ENCODE measurements at regions not wholly inside any gene's neighbourhood (a gene's known extent, or its start where the extent isn't known, plus 50 kb on each side); places are given as distances from the start of the nearest gene placed in this dataset.

GRCh38 chr4:151530783-151531182 lies 121.8 kb downstream of the FHIP1A start:
- TF ChIP-seq CTCF (IDR thresholded peaks at IDR 0.05) (peak in 1 of 5 experiments; percentile 8), POLR2A (IDR thresholded peaks at IDR 0.05) (no peak), EP300 (IDR thresholded peaks at IDR 0.05) (no peak)
